GM10248 (cell line): ENCODE measurements at regions not wholly inside any gene's neighbourhood (a gene's known extent, or its start where the extent isn't known, plus 50 kb on each side); places are given as distances from the start of the nearest gene placed in this dataset.

Experiments used
- CTCF ChIA-PET: fragments of 300-600 bp; sonication (Branson Sonifier 250); formaldehyde crosslinking; extraction: SDS; loops from one replicate; lab custom pipeline; 2021; ENCODE audit warnings: antibody characterized with exemption; lab: Yijun Ruan, JAX
- POLR2A ChIA-PET: fragments of 350-650 bp; sonication (Branson Sonifier 250); formaldehyde crosslinking; extraction: SDS; loops from one replicate; lab custom pipeline; 2020; ENCODE audit warnings: antibody characterized with exemption; lab: Yijun Ruan, JAX
- DNase-seq: peaks from one replicate; pipeline ENCODE4 v3.0.0; 2012; ENCODE audit errors: extremely low spot score
- TF ChIP-seq, protein P1 (sequence below): IDR thresholded peaks from 2 replicates; pipeline ENCODE4 v1.5.1; 2012; ENCODE audit warnings: mild to moderate bottlenecking, low read depth; ENCODE audit errors: extremely low read depth, missing control alignments, control extremely low read depth

DNA sequence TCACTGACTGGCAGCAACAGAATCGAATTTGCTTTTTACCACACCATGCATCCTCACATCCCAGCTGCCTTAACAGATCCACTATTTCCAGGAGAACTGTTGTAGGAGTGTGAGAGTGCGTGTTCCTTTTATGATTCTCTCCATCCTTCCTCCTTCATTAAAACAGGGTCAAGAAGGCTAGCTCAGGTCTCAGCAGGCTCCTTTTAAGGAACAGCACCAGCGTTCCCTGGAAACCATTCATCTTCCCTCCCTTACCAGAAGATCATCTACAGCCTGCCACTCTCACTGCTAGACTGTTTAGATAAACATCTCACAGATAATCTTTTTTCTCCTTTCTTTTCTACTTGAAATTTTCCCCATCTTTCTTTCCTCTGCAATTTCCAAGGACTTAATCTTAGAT is 1531.9 kb upstream of the CDH8 start:
- DNase-seq: no peak
- TF ChIP-seq, protein P1, sequence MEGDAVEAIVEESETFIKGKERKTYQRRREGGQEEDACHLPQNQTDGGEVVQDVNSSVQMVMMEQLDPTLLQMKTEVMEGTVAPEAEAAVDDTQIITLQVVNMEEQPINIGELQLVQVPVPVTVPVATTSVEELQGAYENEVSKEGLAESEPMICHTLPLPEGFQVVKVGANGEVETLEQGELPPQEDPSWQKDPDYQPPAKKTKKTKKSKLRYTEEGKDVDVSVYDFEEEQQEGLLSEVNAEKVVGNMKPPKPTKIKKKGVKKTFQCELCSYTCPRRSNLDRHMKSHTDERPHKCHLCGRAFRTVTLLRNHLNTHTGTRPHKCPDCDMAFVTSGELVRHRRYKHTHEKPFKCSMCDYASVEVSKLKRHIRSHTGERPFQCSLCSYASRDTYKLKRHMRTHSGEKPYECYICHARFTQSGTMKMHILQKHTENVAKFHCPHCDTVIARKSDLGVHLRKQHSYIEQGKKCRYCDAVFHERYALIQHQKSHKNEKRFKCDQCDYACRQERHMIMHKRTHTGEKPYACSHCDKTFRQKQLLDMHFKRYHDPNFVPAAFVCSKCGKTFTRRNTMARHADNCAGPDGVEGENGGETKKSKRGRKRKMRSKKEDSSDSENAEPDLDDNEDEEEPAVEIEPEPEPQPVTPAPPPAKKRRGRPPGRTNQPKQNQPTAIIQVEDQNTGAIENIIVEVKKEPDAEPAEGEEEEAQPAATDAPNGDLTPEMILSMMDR: no peak
- POLR2A ChIA-PET: no interaction called here
- CTCF ChIA-PET: no interaction called here

DNA sequence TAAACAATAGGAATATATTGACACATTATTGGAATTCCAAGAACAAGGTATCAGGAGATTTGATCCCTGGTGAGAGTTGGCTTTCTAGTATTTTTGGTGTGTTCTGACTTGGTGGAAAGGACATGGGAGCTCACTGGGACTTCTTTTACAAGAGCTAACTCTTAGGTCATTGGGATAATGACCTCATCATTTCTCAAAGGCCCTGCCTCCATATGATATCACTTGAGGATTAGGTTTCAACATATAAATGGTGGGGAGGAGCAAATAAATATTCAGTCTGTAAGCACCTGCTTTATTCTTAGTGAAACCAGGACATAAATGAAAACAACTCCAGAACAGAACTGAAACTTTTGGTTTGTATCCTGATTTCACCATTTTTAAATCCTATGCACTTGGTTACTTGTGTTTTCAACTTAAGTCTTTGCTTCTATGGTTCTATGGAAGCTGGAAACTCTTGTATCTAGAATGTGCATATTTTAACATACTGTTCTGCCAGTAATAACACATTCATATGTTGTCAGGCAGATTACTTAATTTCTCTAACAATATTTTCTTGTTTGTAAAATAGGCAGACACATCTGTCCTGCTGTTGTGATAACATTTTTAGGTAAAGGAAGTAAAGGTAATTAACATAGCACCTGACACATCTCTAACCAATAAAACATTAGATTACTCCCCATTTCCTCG is 1527.7 kb upstream of the CDH8 start:
- DNase-seq: no peak
- POLR2A ChIA-PET: no interaction called here

DNA sequence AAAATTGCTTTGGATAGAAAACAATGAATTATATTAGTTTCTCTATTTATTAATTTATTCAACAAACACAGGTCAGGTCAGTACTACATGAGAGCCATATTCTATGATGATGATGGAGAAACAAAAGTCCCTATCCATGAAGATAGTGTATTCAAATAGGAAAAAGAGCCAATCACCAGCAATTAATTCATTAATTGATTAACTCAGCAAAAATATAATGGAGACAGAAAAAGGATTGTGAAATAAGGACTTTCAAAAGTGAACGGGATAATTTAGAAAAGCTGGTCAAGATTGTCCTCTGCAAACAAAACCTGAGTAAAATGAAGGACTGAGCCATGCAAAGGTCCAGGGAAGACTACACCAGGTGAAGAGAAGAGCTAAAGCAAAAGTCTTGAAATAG is 1517.7 kb upstream of the CDH8 start:
- ChIA-PET POLR2A (no interaction called here), CTCF (no interaction called here)
- DNase-seq: no peak
- TF ChIP-seq, protein P1: no peak

More for the DNA sequence above, 1527.7 kb upstream of the CDH8 start:
- TF ChIP-seq, protein P1: no peak
- CTCF ChIA-PET: no interaction called here

DNA sequence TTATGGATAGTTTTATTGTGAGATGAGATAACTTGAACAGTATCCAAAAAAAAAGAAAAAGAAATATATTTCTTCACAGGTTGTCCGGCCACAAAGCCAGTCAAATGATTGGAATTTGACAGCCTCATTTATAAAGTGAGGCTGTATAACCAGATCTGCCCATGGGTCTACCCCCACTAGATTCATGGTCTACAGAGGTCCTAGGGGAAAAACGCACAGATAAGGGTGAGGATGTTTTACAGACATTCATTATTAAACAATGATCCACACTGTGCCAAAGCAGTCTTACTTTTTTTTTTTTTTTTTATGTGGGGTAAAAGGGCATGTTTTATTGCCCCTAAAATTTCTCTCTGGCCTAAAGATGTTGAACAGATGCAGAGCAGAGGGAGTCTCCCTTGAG is 1503.0 kb upstream of the CDH8 start:
- TF ChIP-seq, protein P1: no peak
- ChIA-PET POLR2A (no interaction called here), CTCF (no interaction called here)
- DNase-seq: no peak

DNA sequence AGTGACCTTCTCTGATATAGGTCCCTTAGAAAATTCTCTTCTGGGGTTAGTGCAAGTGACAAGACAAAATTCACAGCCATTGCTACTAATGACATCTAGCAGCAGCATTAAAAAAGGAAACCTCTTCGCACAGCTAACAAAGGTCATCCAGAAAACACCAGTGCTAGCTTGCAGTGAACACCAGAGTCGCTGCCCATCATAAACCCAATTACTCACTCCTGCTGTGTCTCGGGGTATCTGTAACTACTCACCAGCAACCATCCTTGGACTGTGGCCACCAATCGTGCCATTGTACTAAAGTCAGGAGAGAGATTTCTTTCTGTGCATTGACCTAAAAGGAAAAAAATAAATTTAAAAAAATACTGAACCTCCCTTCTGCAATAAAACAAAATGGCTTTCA is 1494.7 kb upstream of the CDH8 start:
- CTCF ChIA-PET: no interaction called here
- no peak for DNase-seq
- POLR2A ChIA-PET: no interaction called here
- TF ChIP-seq, protein P1: no peak

DNA sequence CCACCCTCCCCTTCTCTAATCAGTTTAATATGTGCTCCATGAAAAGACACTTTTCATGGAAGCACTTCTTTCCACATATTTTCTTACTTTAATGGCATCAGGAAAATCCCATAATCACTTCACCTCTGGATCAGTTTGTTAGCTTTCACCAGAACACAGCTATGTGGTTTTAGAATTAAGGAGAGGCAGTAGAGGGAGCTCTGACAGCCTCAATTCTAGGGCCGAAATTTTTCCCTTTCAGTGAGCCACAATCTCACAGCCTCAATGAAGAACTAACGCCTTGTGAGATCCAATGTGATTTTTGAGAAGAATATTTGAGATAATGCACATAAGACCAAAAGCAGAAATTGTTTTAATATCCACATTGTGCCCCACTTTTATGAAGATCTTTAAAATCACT is 1494.0 kb upstream of the CDH8 start:
- TF ChIP-seq, protein P1: no peak
- DNase-seq: no peak
- ChIA-PET POLR2A (no interaction called here), CTCF (no interaction called here)

DNA sequence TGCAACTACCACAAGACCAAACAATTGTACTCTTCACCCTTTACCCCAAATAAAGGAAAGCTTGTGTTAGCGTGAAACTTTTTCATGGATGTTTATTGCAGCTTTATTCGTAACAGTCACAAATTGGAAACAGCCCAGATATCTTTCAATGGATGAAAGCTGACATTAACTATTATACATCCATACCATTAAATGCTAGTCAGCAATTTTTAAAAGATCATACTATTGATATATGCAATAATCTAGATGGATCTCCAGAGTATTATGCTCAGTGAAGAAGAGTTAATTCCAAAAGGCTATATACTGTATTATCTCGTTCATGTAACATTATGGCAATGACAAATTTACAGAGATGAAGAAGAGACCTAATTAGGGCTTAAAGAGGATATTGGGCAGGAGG is 1491.2 kb upstream of the CDH8 start:
- CTCF ChIA-PET: no interaction called here
- no peak for DNase-seq
- POLR2A ChIA-PET: no interaction called here
- TF ChIP-seq, protein P1: no peak
